ENCODE measurements at regions not wholly inside any gene's neighbourhood (a gene's known extent, or its start where the extent isn't known, plus 50 kb on each side); places are given as distances from the start of the nearest gene placed in this dataset.

- no peak for DNase-seq (ENCODE audit: low spot score)
Observed at GRCh38 chr3:87332789-87333188, 56.4 kb upstream of the POU1F1 start.

GRCh38 chr3:87329065-87329464 lies 52.7 kb upstream of the POU1F1 start:
- no peak for DNase-seq (ENCODE audit: low spot score)
